A172 (cell line): ENCODE measurements at regions not wholly inside any gene's neighbourhood (a gene's known extent, or its start where the extent isn't known, plus 50 kb on each side); places are given as distances from the start of the nearest gene placed in this dataset.

Source experiments
- DNase-seq: peaks from one replicate; pipeline ENCODE4 v3.0.0-alpha.2; 2015; ENCODE audit warnings: low spot score

DNA sequence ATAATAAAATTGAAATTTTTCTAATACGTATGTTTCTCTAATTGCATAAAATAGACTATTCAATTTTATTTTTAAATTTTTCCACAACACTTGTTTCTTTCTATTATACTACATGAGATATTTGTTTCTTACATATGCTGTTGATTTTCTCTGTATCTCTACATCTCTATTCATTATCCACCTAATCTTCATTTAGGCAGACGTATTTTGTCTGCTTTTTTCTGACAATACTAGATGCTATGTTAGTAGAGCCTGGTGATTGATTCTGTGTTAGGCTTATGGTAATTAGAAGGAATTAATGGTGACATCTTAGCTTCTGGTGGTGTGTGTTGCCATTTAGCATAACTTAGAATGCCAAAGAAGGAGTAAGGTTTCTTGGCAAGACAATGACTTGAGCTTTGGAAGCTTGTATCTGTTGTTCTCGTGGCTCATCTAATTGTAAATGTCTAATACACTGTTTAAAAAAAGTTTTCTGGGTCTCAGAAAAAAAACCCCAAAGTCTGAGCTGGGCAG is 1610.7 kb upstream of the PCDH20 start:
- no peak for DNase-seq

DNA sequence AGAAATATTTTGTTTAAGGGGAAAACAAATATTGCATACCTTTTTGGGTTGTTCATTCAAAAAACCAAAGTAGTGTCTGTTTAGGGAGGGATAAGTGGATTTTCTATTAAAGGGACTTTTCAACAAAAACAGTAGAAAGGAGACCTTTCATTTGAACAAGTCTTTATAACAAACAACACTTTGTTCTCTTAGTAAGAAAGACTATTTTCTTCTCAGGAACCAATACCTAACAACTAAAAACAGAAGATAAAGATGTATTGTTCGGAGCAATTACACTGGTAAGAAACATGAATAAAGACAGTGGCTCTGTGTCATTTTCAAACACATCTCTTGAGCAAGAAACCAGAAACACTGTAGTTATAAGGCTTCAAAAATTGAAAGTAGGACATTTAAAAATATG is 1610.1 kb upstream of the PCDH20 start:
- no peak for DNase-seq

DNA sequence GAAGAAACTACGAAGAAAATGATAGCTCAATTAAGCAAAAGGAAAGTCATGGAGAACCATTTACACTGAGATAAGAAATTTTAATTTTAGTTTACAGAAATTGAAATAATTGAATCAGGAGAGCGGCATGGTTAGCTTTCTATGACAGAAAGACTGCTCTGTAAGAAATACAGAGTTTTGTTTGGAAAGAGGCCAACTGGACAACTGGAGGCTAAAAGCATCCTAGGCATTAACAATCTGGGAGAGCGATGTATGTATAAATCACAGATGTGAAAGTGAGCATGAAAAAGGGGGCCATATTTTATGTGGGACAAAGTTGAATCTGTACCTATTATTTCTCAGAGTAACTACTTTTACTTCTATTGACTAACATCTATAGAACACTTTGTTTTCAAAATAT is 1608.8 kb upstream of the PCDH20 start:
- no peak for DNase-seq

DNA sequence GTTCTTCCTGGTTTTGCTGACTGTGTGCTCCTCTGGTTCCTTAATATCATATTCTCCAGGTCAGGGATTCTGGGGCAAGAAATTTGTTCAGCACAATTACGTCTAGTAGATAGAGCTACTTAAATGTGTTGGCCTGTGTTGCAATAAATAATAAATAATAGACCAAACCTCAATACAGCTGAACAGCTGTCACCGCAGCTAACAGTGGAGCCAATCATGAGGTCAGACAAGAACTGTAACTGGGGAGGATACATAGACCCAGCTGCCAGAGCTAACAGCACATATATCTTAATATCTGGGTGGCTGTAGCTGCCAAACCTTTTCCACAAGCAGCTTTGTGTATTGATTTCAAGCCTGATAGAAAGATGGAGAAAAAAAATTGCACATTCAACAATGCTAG is 1596.3 kb upstream of the PCDH20 start:
- no peak for DNase-seq

DNA sequence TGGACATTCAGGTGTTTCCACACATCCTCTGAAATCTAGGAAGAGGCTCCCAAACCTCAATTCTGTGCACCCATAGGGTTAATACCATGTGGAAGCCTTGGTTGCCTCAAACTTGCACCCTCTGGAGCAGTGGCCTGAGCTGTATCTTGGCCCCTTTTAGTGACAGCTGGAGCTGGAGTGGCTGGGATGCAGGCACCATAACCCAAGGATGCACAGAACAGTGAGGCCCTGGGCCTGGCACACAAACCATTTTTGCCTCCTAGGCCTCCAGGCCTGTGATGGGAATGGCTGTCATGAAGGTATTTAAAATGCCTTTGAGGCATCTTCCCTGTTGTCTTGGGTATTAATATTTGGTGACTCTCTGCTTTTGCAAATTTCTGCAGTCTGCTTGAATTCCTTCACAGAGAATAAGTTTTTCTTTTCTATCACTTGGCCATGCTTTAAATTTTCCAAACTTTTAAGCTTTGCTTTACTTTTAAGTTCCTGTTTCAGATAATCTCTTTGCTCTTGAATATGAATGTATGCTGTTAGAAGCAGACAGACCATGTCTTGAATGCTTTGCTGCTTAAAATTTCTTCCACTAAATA is 1594.5 kb upstream of the PCDH20 start:
- DNase-seq, result no peak

DNA sequence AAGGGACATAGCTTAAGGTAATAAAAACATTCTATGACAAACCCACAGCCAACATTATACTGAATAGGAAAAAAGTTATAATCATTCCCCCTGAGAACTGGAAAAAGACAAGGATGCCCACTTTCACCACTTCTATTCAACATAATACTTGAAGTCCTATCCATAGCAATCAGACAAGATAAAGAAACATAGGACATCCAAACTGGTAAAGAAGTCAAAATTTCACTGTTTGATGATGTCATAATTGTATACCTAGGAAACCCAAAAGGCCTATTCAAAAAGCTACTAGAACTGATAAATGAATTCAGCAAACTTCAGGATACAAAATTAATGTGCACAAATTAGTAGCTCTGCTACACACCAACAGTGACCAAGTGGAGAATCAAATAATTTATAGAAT is 1590.0 kb upstream of the PCDH20 start:
- DNase-seq, result no peak

DNA sequence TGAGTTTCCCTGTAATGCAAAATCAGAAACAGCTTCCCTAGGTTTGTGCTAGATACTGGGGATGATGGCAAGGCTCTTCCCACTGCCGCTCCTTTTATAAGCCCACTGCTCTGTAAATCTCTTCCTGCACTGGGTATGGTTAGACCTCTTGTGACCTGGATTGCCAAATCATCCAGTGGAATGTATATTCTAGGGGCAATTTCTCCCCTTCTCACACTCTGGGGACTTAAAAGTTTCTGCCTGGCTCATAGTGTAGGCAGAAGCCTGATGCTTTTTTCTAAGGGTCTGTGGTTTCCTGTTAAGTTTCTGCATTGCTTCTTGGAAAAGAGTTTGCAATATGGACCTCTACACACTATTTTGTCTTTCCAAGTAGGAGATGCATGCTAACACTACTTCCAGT is 1582.0 kb upstream of the PCDH20 start:
- no peak for DNase-seq

DNA sequence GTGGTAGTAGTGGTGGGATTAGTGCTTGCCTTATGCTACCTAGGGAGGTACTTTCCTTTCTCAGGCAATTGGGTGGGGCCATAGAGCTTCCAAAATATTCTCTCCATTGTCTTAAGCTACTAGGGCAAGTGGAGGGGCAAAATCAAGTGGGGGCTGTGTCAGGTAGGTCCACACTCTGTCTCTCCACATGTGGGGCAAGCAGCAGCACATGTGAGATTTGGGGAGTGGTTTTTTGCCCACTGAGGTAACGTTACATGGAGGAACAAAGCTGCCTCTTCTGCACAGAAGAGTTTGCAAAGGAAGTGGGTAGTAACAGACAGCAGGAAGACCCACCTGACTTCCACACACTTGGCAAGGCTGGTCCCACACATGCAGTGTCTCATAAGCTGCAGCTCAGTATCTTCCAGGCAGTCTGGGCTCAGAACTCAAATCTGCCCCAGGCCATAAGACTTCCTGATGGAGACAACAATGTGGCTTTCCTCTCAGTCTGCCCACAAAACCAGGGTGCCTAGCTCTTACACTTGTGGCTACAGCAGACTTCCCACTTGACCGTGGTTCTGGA is 1581.5 kb upstream of the PCDH20 start:
- DNase-seq, result no peak

DNA sequence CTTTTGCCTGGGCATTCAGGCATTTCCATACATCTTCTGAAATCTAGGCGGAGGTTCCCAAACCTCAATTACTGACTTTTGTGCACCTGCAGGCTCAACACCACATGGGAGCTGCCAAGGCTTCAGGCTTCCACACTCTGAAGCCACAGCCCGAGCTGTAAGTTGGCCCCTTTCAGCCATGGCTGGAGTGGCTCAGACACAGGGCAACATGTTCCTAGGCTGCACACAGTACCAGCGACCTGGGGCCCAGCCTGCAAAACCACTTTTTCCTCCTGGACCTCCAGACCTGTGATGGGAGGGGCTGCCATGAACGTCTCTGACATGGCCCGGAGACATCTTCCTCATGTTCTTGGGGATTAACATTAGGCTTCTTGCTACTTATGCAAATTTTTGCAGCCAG is 1558.2 kb upstream of the PCDH20 start:
- no peak for DNase-seq

DNA sequence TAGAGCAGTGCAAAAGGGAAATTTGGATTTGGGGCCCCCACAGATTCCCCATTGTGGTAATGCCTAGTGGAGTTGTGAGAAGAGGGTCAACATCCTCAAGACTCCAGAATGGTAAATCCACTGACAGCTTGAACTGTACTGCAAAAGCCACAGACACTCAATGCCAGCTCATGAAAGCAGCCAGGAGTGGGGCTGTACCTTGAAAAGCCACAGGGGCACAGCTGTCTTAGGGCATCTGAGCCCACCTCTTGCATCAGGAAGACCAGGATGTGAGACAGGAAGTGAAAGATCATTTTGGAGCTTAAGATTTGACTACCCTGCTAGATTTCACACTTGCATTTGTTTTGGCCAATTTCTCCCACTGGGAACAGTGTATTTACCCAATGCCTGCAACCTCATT is 1548.9 kb upstream of the PCDH20 start:
- no peak for DNase-seq

DNA sequence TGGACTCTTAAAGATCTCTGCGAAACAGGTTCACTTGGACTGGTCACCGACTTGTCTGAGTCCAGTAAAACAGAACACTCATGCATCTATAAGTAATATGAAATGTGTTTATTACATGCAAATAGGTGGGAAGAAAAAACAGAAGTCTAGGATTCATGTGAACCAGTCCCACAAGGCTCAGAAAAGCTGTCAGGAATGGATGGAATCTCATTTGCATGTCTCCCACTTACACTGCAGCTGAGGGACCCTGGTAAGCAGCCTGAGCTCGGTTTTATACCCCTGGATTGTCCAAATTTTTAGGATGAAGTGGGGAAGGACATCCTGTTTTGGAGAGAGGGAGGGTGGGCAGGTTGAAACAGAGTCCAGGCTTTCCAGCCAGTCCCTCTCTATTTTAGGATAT is 1545.1 kb upstream of the PCDH20 start:
- DNase-seq, result no peak

DNA sequence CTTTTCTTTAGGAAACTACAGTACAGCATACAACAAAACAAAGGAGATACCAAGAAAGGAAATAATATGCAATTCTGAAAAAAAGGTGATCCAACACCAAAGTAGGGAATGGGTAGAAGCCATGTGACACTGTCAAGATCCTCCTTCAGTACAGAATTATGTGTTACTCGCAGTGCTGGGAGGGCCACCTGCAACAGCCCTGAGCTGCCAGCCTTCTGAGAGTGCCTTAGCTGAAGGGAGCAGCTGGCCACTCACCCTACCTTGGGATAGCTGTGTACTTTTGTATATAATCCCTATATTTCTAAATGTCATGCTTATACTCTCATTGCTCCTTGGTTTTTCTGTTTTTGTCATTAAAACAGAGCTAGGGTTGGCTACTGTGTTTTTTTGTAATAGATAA is 1518.2 kb upstream of the PCDH20 start:
- no peak for DNase-seq

DNA sequence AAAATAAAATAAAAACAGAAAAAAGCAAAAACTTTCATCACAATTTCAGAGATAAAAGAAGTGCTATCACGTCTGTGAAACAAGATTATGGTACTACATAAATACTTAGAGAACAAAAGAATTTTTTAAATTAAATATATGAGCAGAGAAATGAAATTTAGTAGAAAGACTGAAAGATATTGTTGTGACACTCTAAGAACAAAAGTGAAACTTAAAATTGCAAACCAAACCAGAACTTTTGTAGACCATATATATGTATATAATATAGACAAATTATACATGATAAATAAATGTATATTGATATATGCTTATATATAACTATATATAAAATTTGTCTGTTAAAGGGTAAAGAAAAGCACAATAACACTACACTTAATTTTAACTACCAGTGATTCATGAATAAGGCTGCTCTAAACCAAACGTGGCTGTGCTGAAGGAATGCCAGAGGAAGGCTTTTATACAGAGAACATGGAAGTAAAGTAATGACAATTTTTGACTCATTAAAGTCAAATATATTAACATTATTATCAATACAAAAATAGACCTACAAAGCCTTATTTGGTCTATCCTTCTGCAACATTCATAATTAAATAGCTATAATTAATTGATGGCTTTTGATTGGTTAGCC is 1516.7 kb upstream of the PCDH20 start:
- no peak for DNase-seq

DNA sequence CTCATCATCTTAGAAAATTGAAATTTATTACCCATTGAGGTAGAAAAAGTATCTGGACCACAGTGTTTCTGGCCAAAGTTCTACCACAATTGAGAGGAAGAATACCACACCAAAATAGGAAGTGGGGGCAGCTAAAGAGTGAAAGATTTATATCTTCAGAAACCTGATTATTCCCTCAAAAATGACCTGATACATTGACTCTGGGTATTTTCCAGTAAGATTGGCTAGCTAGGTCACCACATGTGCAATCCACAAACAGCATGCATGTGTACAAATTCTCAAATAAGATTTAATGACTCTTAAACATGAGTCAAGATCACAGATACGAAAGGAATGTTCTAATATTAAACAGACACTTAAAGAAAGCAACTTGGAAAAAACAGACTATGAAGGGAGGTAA is 1516.2 kb upstream of the PCDH20 start:
- peak; percentile 16 for DNase-seq

DNA sequence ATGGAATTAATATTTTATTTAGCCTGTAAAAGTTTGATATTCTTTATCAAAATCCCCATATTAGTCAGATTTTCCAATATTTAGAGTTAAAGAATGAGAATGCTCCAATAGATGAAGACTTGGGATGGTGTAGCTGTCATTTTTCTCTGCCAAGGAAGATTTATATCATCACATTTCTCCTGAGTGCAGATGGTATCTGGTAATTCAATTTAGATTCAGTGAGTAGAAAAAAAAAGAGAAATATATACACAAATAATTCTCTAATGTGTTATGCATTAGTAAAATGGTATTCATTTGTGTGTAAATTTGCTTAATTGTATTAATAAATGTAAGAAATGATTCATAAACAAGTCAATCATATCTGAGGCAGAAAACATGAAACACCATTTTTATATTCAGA is 1508.7 kb upstream of the PCDH20 start:
- DNase-seq, result no peak

DNA sequence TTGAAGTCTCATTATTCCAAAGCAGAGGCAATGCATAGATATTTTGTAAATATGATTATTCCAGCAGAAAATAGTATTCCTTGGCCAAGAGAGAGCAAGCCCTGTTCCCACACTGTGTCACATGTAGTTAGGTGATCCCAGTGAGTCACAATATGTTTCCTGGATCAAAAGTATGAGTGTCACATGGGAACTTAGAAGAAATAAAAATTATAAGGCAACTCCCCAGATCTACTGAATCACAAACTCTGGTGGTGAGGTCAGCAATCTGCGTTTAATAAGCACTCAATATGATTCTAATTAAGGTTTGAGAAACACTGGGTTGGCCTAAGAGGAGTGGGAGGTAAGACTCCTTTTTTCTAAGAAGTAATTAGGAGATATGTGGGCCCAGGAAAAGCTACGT is 1504.5 kb upstream of the PCDH20 start:
- DNase-seq, result no peak

DNA sequence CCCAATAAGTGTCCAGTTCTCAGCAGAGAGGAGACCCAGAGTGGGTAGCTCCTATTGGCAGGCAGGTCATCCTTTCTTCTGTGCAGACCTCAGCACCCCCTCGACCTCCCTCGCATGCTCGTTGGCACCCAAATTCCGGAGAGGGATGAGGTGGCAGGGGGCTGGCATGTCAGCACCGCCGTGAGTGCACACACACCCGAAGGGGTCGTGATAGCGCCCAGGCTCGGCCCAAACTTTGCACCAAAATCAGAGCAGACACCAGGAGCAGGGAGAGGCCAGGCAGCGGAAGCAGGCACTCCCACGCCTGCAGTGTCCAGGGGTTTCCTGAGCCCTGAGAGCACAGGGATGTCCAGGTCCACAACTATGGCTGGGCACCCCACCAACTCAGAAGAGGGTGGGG is 1503.8 kb upstream of the PCDH20 start:
- DNase-seq, result no peak

DNA sequence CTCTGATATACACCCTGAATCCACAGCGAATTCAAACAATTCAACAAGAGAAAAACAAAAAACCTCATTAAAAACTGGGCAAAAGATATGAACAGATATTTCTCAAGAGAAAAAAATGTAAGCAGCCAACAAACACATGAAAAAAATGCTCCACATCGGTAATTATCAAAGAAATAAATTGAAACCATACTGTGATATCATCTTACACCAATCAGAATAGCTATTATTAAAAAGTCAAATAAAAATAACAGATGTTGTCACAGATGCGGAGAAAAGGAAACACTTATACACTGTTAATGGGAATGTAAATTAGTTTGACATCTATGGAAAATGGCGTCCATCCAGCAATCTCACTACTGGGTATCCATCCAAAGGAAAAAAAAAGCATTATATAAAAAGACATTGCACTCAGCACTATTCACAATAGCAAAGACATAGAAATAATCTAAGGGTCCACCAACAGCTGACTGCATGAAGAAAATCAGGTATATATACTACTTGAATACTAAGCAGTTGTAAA is 1495.0 kb upstream of the PCDH20 start:
- DNase-seq, result no peak

DNA sequence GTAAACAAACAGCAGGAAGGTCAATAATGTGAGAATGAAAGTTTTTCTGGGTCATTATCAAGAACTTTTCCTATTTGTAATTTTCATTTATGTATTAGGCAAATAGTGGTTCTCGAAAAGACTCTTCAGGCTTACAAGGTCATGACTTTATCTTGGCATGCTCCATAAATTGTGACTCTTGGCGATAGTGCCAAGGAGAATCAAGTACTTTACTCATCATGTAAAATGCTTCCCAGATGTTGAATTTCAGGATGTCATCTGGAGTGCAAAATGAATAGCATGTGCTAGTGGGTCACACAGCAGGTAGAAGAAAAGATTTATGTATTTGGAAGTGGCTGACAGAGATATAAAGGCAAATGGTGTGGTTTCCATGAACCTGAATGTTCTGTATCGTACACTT is 1492.7 kb upstream of the PCDH20 start:
- DNase-seq, result no peak

DNA sequence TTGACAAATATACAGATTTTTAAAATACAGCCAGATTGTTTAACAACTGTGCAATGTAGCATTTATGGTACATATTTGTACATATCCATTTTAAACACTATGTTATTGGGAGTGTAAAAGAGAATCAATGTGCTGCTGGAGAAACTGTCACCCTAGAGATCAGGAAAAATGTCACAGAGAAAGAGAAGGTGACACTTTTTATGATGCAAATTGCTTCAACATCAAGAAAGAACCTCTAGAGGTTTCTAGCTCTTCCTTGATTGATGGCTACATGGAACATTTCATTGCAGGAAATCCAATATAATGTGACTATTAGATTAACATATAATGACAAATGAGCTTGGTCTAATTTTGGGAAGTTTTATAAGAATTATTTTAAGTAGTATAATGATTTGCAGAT is 1491.2 kb upstream of the PCDH20 start:
- DNase-seq, result no peak

DNA sequence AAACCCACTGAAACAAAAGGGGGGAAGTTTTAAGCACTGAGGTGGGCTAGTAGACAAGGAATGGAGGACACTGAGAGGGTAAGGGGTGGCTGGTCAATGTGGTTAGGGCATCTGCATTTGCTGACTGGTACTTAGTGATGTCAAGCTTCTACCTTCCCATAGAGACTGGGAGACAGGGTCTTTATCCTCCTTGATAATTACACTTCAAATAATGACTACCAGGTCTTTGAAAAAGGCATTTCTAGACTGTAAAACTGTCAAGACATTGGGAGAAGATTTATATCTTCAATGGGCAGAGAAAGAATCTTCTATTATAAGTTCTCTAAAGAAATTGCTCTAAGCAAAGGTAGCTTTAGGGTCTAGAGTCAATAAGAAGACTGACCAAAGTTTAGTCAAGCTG is 1490.8 kb upstream of the PCDH20 start:
- no peak for DNase-seq

DNA sequence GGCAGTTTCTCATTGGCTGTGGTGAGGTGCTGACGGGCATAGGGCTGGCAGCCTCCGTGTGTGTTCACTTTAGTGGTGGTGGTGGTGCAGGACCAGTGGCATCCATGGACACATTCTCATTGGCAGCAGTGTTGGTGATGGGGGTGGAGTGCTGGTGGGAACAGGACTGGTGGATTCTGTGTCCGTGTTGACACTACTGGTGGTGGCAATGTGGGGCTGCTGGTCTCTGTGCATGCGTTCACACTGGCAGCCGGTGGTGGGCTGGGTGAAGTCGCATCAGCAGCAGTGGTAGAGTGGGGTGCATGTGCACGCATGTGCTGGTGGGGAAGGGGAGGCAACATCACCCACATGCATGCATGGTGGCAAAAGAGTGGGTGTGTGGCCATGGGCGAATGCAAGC is 1471.4 kb upstream of the PCDH20 start:
- no peak for DNase-seq

DNA sequence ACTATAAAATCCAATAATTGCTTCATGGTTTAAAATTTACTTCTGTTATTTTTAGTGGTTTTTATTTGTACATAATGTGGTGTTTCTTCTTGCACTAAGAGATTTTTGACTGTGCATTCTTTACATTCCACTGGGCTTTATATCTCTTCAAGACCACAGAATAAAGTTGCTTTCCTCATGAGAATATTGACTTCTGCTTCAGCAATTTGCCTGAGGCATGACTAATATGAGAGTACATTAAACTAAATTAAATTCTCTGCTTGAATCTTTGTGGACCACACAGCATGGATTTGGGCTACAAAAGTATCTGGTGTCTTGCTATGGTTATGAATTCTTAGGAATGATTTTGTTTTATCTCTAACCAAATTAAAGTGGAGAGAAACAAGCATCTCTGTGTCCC is 1463.4 kb upstream of the PCDH20 start:
- peak; percentile 64 for DNase-seq
